RWPE1 (cell line): ENCODE measurements at regions not wholly inside any gene's neighbourhood (a gene's known extent, or its start where the extent isn't known, plus 50 kb on each side); places are given as distances from the start of the nearest gene placed in this dataset.

Experiments
- CTCF ChIA-PET: fragments of 350-600 bp; sonication (Branson Sonifier 250); formaldehyde crosslinking; extraction: SDS; loops from one replicate; lab custom pipeline; 2021; lab: Yijun Ruan, JAX
- POLR2A ChIA-PET: fragments of 400-600 bp; formaldehyde crosslinking; extraction: SDS; loops from one replicate; lab custom pipeline; 2020; ENCODE audit warnings: antibody characterized with exemption; ENCODE audit not compliant: low non-redundant PET; lab: Yijun Ruan, JAX
- DNase-seq: peaks from one replicate; pipeline ENCODE4 v3.0.0; 2012; ENCODE audit warnings: low spot score
- H3K27ac ChIP-seq: fragments of 450-650 bp; 2 replicates; pipeline ENCODE4 v1.5.1; 2017
- CTCF ChIP-seq: fragments of 450-650 bp; conservative IDR thresholded peaks from 2 replicates; pipeline ENCODE4 v1.5.1; 2017; ENCODE audit warnings: low read depth, mild to moderate bottlenecking

- H3K27ac ChIP-seq = no peak overlapping the region
- TF ChIP-seq CTCF = no peak
- ChIA-PET POLR2A (no interaction called here), CTCF (interaction anchor here (0.6 kb wide), 1 partner anchor 297 kb away, joined by 4 read pairs; no protein-coding TSS in a partner anchor)
- no peak for DNase-seq
These were observed 208.2 kb upstream of the NUDT4 start for GRCh38 chr12:93169536-93169935.

- H3K27ac ChIP-seq = no peak overlapping the region
- DNase-seq = no peak
- ChIA-PET POLR2A (no interaction called here), CTCF (no interaction called here)
- TF ChIP-seq CTCF = no peak
These were observed 206.8 kb upstream of the NUDT4 start for GRCh38 chr12:93170928-93171327.

GRCh38 chr12:93173178-93173957 is 204.4 kb upstream of the NUDT4 start:
- ChIA-PET POLR2A (no interaction called here), CTCF (no interaction called here)
- DNase-seq = no peak
- H3K27ac ChIP-seq = no peak overlapping the region
- TF ChIP-seq CTCF = no peak

DNA sequence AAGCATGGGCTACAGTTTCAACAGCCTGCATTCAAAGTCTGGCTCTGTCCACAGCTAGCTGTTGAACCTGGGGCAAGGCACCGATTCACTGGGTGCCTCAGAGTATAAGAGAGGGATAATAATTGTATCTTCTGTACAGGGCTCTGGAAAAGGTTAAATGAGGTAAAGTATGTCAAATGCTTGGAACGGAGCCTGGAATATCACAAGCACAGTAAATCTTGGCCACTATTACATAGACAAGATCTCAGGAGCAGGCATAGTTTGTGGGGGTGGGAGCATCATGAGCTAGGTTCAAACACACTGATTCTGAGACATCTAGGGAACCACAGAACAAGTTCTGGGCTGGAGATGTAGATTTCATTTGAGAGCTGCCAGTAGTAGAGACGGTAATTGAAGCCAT is 203.7 kb upstream of the NUDT4 start:
- no peak for TF ChIP-seq CTCF
- no peak for DNase-seq
- CTCF ChIA-PET = no interaction called here
- H3K27ac ChIP-seq = no peak overlapping the region
- POLR2A ChIA-PET = no interaction called here

- no peak for DNase-seq
- CTCF ChIA-PET = no interaction called here
- no peak for TF ChIP-seq CTCF
- H3K27ac ChIP-seq = no peak overlapping the region
- POLR2A ChIA-PET = no interaction called here
These were observed 203.3 kb upstream of the NUDT4 start for GRCh38 chr12:93174473-93174872.

GRCh38 chr12:93176165-93176564 is 201.6 kb upstream of the NUDT4 start:
- ChIA-PET CTCF (interaction anchor here (0.8 kb wide), 1 partner anchor 33 kb away, joined by 5 read pairs; no protein-coding TSS in a partner anchor), POLR2A (no interaction called here)
- no peak for TF ChIP-seq CTCF
- H3K27ac ChIP-seq = no peak overlapping the region
- peak; percentile 15 for DNase-seq
